ENCODE measurements at regions not wholly inside any gene's neighbourhood (a gene's known extent, or its start where the extent isn't known, plus 50 kb on each side); places are given as distances from the start of the nearest gene placed in this dataset.

DNA sequence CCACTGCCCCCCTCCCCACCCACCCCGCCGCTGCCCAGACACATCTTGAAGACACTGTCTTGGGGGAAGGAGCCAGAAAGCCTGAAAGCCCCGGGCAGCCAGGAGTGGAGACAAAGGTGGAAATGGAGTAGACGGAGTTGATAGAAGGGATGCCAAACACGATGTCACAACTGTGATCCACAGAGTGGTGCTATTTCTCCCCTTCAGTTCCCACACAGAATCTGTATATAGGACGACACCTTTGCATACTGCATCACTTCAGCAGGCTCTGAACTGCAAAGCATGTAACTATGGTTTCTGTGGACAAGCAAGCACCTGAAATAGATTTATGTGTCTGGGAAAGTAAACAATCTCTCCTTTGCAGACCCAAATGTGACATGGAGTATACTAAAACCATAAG, 56.4 kb upstream of the F13A1 start:
- ChIA-PET CTCF (no interaction called here), POLR2A (no interaction called here)
- DNase-seq (ENCODE audit: extremely low spot score) = no peak
- TF ChIP-seq, protein P1, sequence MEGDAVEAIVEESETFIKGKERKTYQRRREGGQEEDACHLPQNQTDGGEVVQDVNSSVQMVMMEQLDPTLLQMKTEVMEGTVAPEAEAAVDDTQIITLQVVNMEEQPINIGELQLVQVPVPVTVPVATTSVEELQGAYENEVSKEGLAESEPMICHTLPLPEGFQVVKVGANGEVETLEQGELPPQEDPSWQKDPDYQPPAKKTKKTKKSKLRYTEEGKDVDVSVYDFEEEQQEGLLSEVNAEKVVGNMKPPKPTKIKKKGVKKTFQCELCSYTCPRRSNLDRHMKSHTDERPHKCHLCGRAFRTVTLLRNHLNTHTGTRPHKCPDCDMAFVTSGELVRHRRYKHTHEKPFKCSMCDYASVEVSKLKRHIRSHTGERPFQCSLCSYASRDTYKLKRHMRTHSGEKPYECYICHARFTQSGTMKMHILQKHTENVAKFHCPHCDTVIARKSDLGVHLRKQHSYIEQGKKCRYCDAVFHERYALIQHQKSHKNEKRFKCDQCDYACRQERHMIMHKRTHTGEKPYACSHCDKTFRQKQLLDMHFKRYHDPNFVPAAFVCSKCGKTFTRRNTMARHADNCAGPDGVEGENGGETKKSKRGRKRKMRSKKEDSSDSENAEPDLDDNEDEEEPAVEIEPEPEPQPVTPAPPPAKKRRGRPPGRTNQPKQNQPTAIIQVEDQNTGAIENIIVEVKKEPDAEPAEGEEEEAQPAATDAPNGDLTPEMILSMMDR (IDR thresholded peaks at IDR 0.05; ENCODE audit: control extremely low read depth, extremely low read depth, low read depth, missing control alignments) = no peak

DNA sequence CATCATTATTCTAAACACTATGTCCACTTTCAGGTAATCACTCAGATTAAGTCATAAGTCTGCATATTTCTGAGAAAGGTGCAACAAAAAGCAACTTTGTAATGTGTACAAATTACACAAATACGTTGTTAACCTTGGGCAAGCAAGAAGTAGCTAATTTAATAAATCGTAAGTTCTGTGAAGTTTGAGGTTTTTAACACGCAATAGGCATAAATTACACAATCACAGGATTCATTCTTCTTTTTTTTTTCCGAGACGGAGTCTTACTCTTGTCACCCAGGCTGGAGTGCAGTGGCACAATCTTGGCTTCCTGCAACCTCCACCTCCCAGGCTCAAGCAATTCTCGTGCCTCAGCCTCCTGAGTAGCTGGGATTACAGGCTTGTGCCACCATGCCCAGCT, 57.2 kb upstream of the F13A1 start:
- ChIA-PET CTCF (no interaction called here), POLR2A (no interaction called here)
- TF ChIP-seq, protein P1 (IDR thresholded peaks at IDR 0.05; ENCODE audit: control extremely low read depth, extremely low read depth, low read depth, missing control alignments) = no peak
- DNase-seq (ENCODE audit: extremely low spot score) = no peak

DNA sequence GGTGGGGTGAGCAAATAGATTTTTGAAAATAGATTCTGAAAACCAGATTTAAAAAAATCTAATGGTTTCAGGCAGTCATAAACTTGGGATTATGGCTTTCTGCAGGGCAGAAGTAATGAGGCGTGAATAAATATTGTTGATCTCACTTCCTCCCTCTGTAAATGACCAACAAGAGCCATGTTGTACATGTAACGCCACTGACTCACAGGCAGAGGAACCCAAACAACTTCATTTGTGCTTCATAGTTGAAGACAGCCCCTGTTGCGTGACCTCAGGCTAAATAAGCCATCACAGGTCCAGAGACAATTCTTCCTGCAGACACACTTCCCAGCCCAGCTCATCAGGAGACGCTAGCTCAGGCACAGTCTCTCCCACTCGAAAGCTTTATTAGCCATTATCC, 59.1 kb upstream of the F13A1 start:
- POLR2A ChIA-PET = no interaction called here
- CTCF ChIA-PET = interaction anchor here (1.0 kb wide), 1 partner anchor 11 kb away, joined by 3 read pairs; no protein-coding TSS in a partner anchor
- TF ChIP-seq, protein P1 (IDR thresholded peaks at IDR 0.05; ENCODE audit: control extremely low read depth, extremely low read depth, low read depth, missing control alignments) = no peak

DNA sequence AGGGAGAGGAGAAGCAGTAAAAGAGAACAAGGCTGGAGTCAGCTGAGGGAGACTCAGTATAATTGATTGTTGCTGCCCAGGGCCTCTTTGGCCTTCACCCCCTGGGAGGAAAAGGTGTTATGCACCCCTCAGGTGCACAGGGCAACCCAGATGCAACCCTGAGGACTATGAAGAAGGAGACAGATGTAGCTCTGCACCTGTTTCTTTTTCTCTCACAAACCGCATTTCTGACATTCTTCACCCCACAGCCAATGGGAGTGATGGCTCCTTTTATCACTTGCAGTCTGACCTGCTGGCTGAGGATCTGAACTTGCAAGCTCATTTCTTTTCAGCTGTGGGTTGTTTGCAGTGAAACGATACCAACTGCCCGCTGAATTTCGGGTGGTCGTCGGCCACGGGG, 64.1 kb upstream of the F13A1 start:
- CTCF ChIA-PET = interaction anchor here (0.8 to 1.3 kb wide), 2 partner anchors 13 to 75 kb away, joined by 3 read pairs; no protein-coding TSS in a partner anchor
- POLR2A ChIA-PET = no interaction called here
- DNase-seq (ENCODE audit: extremely low spot score) = no peak
- TF ChIP-seq, protein P1 (IDR thresholded peaks at IDR 0.05; ENCODE audit: control extremely low read depth, extremely low read depth, low read depth, missing control alignments) = no peak

More for the DNA sequence above, 59.1 kb upstream of the F13A1 start:
- DNase-seq (ENCODE audit: extremely low spot score) = peak; percentile 20

DNA sequence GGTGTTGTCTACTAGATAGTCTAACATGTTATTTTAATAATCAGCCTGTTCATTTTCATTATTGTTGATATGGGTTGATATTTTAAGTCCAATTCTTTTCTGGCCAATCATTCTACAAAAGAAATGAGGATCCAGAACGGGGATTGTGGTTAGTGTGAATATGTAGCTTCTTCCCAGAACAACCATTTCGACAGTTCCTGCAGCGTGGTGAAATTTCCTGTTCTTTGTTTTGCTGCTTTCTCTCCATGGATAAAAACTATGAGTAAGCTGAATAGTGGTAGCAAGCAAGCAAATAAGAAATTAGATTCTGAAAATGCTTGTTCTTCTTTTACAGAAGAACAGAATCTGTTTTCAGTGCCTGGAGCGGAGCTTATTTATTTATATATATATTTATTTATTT, 65.5 kb upstream of the F13A1 start:
- DNase-seq (ENCODE audit: extremely low spot score) = no peak
- ChIA-PET CTCF (interaction anchor here (0.9 to 2.5 kb wide), 4 partner anchors 14 to 37 kb away, joined by 3 to 10 read pairs (median 3); no protein-coding TSS in a partner anchor), POLR2A (no interaction called here)
- TF ChIP-seq, protein P1 (IDR thresholded peaks at IDR 0.05; ENCODE audit: control extremely low read depth, extremely low read depth, low read depth, missing control alignments) = no peak

DNA sequence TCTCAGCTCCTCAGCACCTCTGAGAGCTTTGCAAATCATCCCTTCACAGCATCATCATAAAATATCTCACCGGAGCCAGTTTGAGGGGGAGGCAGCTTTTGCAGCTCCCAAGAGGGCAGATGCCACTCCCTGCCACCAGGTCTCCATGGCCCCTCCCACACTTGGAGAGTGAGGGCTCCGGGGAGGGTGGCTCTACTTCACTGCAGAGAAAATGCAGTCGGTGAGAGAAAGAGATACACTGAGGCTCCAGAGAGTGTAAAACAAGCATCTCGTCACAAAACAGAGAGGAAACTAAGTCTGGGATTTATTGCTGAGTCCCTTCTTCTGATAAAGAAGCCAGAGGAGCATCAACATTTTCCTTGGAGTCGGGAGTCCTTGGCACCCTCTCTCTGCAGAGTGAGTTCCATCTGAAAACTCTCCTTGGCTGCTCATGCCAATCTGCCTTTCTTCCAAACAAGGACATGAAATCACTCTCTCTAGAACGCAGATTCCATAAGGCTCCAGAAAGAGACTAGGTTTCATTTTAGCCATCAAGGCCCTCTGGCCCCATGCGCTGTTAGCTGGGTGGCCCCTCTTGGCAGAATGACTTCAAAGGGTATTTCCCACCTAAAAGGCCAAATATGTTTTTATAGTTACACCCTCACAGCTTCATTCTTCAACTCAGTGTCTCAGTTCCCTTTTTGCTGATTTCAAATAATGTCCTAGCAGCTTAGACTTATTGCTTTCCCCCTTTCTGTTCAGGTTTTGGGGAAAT, 70.6 kb upstream of the F13A1 start:
- TF ChIP-seq, protein P1 (IDR thresholded peaks at IDR 0.05; ENCODE audit: control extremely low read depth, extremely low read depth, low read depth, missing control alignments) = no peak
- peak; percentile 66 for DNase-seq (ENCODE audit: extremely low spot score)
- POLR2A ChIA-PET = no interaction called here
- CTCF ChIA-PET = interaction anchor here (2.3 to 2.9 kb wide), 2 partner anchors 9 to 18 kb away, joined by 6 to 9 read pairs; no protein-coding TSS in a partner anchor
